Urinary bladder (tissue), 3 donors: ENCODE measurements at regions not wholly inside any gene's neighbourhood (a gene's known extent, or its start where the extent isn't known, plus 50 kb on each side); places are given as distances from the start of the nearest gene placed in this dataset.

Experiments used
- DNase-seq: peaks from one replicate; pipeline ENCODE4 v3.0.0-alpha.2; 2015; ENCODE audit errors: extremely low spot score
- H3K27ac ChIP-seq: one replicate; pipeline ENCODE4 v1.5.1; 2013; ENCODE audit warnings: low read depth, mild to moderate bottlenecking, moderate library complexity
- H3K36me3 ChIP-seq: one replicate; pipeline ENCODE4 v1.6.1; 2013; ENCODE audit warnings: mild to moderate bottlenecking, moderate library complexity; ENCODE audit not compliant: insufficient read depth
- H3K4me1 ChIP-seq: one replicate; pipeline ENCODE4 v1.6.1; 2013; ENCODE audit warnings: mild to moderate bottlenecking, moderate library complexity; ENCODE audit not compliant: insufficient read depth
- H3K4me3 ChIP-seq: one replicate; pipeline ENCODE4 v1.5.1; 2013; ENCODE audit warnings: low read depth, low read length
- WGBS: extraction: QIAGEN DNeasy Blood & Tissue Kit; methylation state at CpG from one replicate; pipeline ENCODE4 v1.1.7; 2013; 5-methylcytosine and 5-hydroxymethylcytosine counted together
- donor health status: healthy with polysubstance abuse.
- donor health status: healthy.

DNA sequence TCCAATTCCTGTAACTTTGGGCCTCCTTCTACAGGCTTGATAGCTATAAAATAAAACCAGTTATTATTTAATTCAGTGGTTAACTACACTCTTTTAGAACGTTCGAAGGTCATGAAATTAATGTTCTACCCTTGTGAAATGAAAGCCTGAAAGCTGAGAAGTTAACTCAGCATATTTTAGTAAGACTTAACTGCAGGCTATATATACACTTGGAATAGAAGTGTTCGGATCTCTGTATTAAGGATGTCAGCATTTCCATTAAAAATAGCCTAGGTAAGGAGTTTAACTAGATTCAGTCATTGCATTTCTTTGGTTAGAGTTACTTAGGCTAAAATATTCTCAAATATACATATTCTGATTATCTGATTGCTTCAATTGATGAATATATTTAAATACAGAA is 229.2 kb downstream of the MRPS30 start:
- H3K27ac ChIP-seq = no peak overlapping the region
- H3K4me3 ChIP-seq = no peak overlapping the region
- DNase-seq = no peak
- H3K36me3 ChIP-seq = no peaks in the 10 kb centered on the region
- 71% methylated on average over 3 of the region's 3 CpGs for WGBS
- H3K4me1 ChIP-seq = no peaks in the 10 kb centered on the region

DNA sequence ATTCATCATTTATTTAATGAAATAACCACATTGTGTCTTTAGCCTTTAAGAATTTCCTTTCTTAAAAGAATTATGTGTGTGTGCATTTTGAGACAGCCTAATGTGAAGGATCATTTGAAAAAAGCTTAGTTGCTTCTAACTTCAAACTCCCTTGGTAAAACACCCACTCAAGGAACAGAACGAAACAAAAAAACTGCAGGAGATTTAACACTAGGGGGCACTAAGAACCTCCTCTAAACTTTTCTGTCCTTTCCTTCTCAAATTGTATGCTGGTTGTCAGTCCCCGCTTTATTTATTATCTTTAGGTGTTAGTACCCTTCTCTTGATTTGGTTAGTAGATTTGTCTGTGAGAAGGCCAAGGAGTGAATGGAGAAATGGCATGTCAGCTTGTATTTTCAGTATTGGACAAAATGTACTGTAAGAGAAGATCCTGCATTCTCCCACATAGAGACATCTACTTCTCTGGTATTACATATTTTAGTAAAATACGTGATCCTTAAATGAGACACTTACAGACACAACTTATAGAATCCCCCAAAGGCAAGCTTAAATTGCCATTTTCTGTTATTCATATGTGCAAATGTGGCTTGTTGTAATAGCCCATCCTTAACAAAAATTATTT is 229.7 kb downstream of the MRPS30 start:
- DNase-seq = peak; percentile 8
- Histone ChIP-seq H3K4me3 (no peak overlapping the region), H3K4me1 (no peaks in the 10 kb centered on the region), H3K36me3 (no peaks in the 10 kb centered on the region), H3K27ac (no peak overlapping the region)
- WGBS = 29% methylated on average over 3 of the region's 3 CpGs

DNA sequence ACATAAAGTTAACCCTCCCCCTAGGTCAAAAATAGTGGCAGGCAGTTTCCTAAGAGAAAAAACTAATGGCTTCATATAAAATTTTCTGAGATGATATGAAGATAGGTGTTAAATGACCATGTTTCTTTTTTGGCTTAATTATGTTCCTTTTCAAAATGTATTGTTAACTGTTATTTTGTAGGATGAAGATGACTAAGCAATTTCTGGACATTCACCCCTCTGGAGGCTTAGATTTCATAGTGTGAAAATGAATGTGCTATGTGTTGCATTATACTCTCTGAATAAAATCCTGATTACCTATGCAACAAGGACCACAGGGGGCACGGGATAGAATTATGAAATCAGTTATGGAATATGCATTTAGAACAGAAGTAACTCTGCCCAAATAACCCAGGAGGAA is 233.5 kb downstream of the MRPS30 start:
- 80% methylated on average over 1 of the region's 1 CpG for WGBS
- Histone ChIP-seq H3K4me1 (no peaks in the 10 kb centered on the region), H3K36me3 (no peaks in the 10 kb centered on the region), H3K27ac (no peak overlapping the region), H3K4me3 (no peak overlapping the region)
- DNase-seq = no peak

DNA sequence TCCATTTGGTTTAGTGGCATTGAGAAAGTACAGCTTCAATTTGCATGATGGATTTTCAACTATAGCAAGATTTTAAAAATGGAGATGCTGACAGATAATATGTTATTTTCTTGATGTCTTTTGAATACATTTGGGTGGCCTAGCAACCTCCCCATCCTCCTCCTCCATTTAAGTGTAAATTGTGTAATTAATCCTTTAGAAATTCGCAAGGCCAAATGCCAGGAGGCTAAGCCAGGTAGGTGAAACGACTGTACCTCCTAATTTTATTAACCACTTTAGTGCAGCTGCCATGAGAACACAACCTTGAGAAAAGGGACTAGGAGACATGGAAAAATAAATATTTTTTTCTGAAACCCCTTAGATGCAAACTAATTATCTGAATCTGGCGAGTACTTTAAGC is 248.8 kb downstream of the MRPS30 start:
- Histone ChIP-seq H3K36me3 (no peaks in the 10 kb centered on the region), H3K4me1 (no peaks in the 10 kb centered on the region), H3K4me3 (no peak overlapping the region), H3K27ac (no peak overlapping the region)
- no peak for DNase-seq
- WGBS = 42% methylated on average over 3 of the region's 3 CpGs

DNA sequence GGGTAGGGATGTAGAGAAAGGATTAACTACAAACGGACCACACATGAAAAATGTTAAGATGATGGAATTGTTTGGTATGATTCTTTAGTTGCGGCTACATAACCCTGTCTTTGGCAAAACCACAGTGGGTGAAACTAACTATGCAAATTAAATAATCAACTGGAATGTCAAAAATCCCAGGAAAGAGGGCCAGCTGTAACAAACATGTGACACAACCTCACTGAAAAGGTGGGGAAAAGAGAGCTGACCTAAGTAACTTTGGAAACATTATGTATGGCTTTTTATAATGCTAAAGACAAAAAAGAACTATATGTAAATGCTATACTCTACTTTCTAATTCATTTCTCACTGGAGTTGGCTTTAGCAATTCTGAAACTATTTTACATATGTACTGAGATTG is 252.0 kb downstream of the MRPS30 start:
- H3K27ac ChIP-seq = no peak overlapping the region
- no peak for DNase-seq
- no peak overlapping the region for H3K4me3 ChIP-seq
- no peaks in the 10 kb centered on the region for H3K36me3 ChIP-seq
- 33% methylated on average over 2 of the region's 2 CpGs for WGBS
- H3K4me1 ChIP-seq = no peaks in the 10 kb centered on the region

DNA sequence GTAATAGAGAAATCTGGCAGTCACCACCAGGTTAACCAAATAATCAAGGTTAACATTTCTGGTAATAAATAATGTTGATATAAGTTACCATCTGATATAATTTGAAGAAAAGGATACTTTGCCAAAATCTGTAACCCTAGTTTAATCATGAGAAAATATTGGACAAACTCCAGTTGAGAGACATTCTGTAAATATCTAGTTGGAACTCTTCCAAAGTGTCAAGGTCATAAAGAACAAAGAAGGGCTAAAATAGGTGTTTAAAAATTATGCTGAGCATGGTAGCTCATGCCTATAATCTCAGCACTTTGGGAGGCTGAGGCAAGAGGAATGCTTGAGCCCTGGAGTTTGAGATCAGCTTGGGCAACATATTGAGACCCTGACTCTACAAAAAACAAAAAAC is 253.3 kb downstream of the MRPS30 start:
- Histone ChIP-seq H3K4me3 (no peak overlapping the region), H3K36me3 (no peaks in the 10 kb centered on the region), H3K27ac (no peak overlapping the region), H3K4me1 (no peaks in the 10 kb centered on the region)
- DNase-seq = no peak

DNA sequence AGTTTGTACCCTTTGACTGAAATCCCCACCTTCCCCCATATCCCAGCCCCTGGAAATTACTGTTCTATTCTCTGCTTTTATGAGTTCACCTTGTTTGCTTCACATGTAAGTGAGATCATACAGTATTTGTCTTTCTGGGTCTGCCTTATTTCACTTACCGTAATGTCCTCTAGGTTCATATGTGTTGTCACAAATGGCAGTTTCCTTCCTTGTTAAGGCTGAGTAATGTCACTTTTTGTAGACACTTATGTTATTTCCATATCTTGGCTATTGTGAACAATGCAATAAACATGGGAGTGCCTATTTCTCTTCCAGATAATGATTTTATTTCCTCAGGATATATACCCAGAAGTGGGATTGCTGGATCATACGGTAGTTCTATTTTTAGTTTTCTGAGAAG is 272.3 kb downstream of the MRPS30 start:
- WGBS = 84% methylated on average over 2 of the region's 2 CpGs

DNA sequence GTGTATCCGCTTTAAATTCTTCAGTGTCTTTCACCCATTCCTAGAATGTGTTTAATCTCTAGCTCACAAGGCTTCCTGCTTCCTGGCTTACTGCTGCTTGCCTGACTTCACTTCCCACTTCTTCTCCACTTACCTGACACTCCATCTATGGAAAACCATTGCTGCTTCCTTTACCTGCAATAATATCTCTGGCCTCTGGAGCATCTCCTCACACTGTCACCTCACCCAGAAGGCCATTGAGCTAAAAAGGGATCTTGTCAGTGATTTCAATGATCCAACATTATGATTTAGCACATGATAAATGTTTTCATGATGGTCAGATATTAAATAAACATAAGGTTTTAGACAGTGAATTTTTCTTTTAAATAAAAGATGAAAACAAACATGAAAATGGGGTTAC is 281.1 kb downstream of the MRPS30 start:
- no peak for DNase-seq
- WGBS = 93% methylated on average over 1 of the region's 1 CpG
- Histone ChIP-seq H3K36me3 (no peaks in the 10 kb centered on the region), H3K4me1 (no peaks in the 10 kb centered on the region), H3K27ac (no peak overlapping the region), H3K4me3 (no peak overlapping the region)

More for the DNA sequence above, 272.3 kb downstream of the MRPS30 start:
- no peak overlapping the region for H3K27ac ChIP-seq
- no peaks in the 10 kb centered on the region for H3K4me1 ChIP-seq
- no peak for DNase-seq
- H3K36me3 ChIP-seq = no peaks in the 10 kb centered on the region
- H3K4me3 ChIP-seq = no peak overlapping the region

DNA sequence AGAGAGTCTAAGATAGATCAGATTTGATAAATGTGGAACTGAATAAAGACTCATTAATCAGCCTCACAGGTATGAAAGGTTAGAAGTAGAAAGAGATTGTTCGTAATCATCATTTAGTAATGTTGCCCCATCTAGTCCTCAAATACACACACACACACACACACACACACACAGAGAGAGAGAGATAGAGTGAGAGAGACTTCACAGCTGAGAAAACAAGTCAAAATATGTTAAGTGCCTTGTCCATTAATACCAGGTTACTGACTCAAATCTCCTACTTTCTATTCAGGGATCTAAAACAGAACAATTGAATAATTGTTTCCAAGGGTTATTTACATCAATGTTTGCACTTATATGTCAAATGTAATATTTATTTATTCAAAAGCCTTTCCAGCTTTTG is 284.6 kb downstream of the MRPS30 start:
- no peak for DNase-seq
- Histone ChIP-seq H3K27ac (no peak overlapping the region), H3K36me3 (no peaks in the 10 kb centered on the region), H3K4me3 (no peak overlapping the region), H3K4me1 (no peaks in the 10 kb centered on the region)
- WGBS = 80% methylated on average over 1 of the region's 1 CpG

DNA sequence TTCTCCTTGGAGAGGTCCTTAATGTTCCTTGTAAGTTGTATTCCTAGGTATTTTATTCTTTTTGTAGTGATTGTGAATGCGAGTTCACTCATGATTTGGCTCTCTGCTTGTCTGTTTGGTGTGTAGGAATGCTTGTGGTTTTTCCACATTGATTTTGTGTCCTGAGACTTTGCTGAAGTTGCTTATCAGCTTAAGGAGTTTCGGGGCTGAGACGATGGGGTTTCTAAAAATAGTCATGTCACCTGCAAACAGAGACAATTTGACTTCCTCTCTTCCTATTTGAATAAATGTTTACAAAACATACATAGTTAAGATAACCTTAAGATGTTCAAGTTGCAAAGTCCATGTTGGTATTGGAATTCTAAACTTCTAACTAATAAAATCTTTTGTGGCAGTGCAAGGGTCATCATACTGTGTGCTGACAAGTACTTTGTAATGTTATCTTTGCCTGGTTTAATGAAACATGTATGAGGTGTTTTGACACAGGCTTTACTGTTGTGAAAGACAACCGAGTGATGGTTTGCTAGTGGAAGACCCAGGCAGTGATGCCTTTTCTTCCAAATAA is 286.2 kb downstream of the MRPS30 start:
- H3K4me1 ChIP-seq = no peaks in the 10 kb centered on the region
- H3K36me3 ChIP-seq = no peaks in the 10 kb centered on the region
- no peak overlapping the region for H3K27ac ChIP-seq
- no peak for DNase-seq
- WGBS = 30% methylated on average over 4 of the region's 4 CpGs
- H3K4me3 ChIP-seq = no peak overlapping the region

DNA sequence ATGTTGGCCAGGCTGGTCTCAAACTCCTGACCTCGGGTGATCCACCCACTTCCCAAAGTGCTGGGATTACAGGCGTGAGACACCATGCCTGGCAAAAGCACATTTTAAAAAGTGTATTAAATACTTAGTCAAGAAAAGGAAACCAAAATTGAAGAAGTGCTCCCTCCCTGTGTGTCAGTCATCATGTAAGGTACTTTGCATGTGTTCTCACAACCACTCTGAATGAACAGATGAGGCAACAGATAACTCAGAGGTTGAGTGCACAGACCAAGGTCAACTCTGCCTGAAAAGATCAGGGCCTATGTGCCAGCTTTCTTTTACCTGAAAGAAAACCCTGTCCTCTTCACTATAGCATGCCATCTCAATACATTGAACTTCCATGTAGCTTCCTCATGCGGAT is 289.7 kb downstream of the MRPS30 start:
- no peaks in the 10 kb centered on the region for H3K4me1 ChIP-seq
- DNase-seq = no peak
- no peak overlapping the region for H3K27ac ChIP-seq
- no peaks in the 10 kb centered on the region for H3K36me3 ChIP-seq
- WGBS = 82% methylated on average over 3 of the region's 3 CpGs
- no peak overlapping the region for H3K4me3 ChIP-seq

DNA sequence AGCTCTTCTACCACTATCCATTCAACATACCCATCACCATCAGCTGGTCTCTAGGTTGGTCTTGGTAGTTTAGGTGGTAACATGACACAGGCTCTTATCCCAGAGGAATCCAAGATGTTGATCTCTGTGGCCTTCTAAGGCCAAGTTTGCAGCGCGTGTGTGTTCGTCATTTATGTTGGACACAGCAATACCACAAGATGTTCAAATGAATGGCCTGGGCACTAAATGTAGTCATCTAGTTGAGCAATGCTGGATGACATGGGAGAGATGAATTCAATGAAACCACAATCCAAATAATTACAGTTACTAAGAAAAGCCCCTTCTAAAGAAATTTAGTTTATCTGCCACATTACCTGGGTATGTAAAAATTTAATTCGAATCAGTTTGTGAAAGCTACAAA is 292.4 kb downstream of the MRPS30 start:
- no peak overlapping the region for H3K27ac ChIP-seq
- DNase-seq = no peak
- H3K4me3 ChIP-seq = no peak overlapping the region
- 96% methylated on average over 4 of the region's 4 CpGs for WGBS
- H3K4me1 ChIP-seq = no peaks in the 10 kb centered on the region
- no peaks in the 10 kb centered on the region for H3K36me3 ChIP-seq

DNA sequence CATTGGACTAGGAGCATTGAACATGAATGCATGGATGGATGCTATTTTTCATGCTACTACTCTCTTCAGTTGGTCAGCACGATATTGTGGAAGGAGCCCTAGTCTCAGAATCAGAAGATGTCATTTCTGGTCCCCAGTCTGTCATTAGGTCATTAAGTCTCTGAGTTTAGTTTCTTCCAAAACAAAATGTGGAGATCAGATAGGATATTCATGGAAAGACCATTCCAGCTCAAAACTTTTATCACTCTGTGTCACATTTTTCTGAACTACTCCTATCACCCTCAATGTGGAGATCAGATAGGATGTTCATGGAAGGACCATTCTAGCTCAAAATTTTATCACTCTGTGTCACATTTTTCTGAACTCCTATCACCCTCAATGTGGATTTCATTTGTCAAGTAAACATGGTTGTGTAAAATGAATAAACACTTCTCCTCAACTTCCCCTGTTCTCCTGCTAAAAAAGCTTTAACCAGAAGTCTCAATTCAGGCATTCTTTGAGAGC is 296.8 kb downstream of the MRPS30 start:
- 76% methylated on average over 1 of the region's 1 CpG for WGBS
- H3K4me1 ChIP-seq = no peaks in the 10 kb centered on the region
- H3K27ac ChIP-seq = no peak overlapping the region
- no peak overlapping the region for H3K4me3 ChIP-seq
- no peak for DNase-seq
- H3K36me3 ChIP-seq = no peaks in the 10 kb centered on the region

DNA sequence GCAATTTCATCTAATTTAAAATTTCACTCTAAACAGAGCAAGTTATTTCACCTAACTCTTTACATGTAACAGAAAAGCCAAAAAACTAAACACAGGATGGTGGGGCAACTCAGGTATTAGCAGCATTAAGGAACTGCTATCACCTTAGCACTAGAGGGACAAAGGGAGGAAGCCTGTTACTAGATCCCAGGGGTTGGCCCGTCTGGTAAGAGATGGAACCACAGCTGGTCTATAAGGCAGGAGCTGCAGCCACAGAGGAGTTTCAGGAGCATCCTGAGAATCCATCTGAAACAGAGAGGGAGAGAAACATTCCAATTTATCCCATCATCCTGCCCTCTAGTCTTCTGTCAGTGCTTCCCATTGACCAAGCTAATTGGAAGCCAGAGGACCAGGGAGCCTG is 300.3 kb downstream of the MRPS30 start:
- no peak overlapping the region for H3K4me3 ChIP-seq
- no peak for DNase-seq
- H3K36me3 ChIP-seq = no peaks in the 10 kb centered on the region
- H3K4me1 ChIP-seq = no peaks in the 10 kb centered on the region
- WGBS = 66% methylated on average over 1 of the region's 1 CpG
- no peak overlapping the region for H3K27ac ChIP-seq

DNA sequence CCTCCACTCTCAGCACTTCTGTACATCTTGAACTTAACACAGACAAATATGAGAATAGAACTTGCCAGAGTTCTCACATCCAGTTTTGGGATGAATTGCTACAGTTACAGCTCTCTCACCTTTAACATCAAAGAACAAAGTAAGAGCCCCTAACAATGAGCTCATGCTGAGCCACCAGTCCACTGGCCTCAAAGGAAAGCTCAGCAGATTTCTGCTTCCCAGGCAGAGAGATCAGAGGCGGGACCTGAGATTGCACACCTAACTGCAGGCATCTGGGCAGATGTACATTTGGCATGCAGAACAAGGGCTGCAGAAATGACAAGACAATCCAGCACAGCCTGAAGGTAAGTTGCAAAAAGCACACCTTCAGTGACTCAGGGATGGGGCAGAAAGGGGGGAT is 300.9 kb downstream of the MRPS30 start:
- Histone ChIP-seq H3K36me3 (no peaks in the 10 kb centered on the region), H3K4me1 (no peaks in the 10 kb centered on the region), H3K27ac (no peak overlapping the region), H3K4me3 (no peak overlapping the region)
- DNase-seq = no peak
- WGBS = 76% methylated on average over 1 of the region's 1 CpG
